Neural progenitor cell (in vitro differentiated cells): ENCODE measurements at regions not wholly inside any gene's neighbourhood (a gene's known extent, or its start where the extent isn't known, plus 50 kb on each side); places are given as distances from the start of the nearest gene placed in this dataset.

Experiments used
- CTCF ChIP-seq: fragments of 200-600 bp; sonication (generic); IDR thresholded peaks from 2 replicates; pipeline ENCODE4 v1.5.1; 2017; ENCODE audit warnings: antibody characterized with exemption, mild to moderate bottlenecking
- EZH2 ChIP-seq: fragments of 200-600 bp; sonication (generic); IDR thresholded peaks from 2 replicates; pipeline ENCODE4 v1.6.1; 2017; ENCODE audit warnings: antibody characterized with exemption, mild to moderate bottlenecking, moderate library complexity

DNA sequence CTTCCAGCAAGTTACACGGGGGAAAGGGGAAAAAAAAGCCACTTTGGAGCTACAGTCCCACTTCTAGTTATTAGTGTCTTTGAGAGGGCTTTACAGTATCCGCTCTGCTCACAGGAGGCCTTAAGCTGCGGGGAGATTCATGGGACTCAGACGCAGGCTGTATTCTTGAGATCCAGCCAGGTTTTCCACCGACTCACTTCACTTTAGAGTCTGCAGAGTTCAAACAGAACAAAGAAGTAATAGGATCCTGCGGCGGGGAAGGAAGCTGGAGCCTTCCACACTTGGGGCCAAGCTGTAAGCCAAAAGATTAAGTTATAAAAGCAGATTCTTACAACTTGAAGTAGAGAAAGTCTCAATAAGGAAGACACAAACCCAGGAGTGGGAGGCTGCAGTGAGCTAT, 60.2 kb upstream of the FAM174B start:
- TF ChIP-seq CTCF (no peak), EZH2 (no peak)
